Transverse colon (tissue), 4 donors: ENCODE measurements at regions not wholly inside any gene's neighbourhood (a gene's known extent, or its start where the extent isn't known, plus 50 kb on each side); places are given as distances from the start of the nearest gene placed in this dataset.

ENCODE experiments used
- DNase-seq: peaks from one replicate; pipeline ENCODE4 v3.0.0-alpha.2; 2019
- H3K27ac ChIP-seq, 4 donors: fragments of 200-600 bp; sonication (generic); 2 replicates each; pipeline ENCODE4 v1.5.1; 2016 to 2018; ENCODE audit warnings: inconsistent platforms in 4 of 4
- H3K27me3 ChIP-seq: fragments of 200-600 bp; sonication (generic); 2 replicates; pipeline ENCODE4 v1.5.1; 2017; ENCODE audit warnings: inconsistent platforms
- H3K36me3 ChIP-seq, 4 donors: fragments of 200-600 bp; sonication (generic); 2 replicates each; pipeline ENCODE4 v1.5.1; 2017 to 2019; ENCODE audit warnings: inconsistent platforms in 4 of 4
- H3K4me1 ChIP-seq, 4 donors: fragments of 200-600 bp; sonication (generic); 2 replicates each; pipeline ENCODE4 v1.5.1; 2017 to 2020; ENCODE audit warnings: inconsistent platforms in 4 of 4
- H3K4me3 ChIP-seq, 4 donors: fragments of 200-600 bp; sonication (generic); 1 replicate in 1 of 4; 2 replicates in 3 of 4; pipeline versions ENCODE4 v1.5.1 to v1.6.1; 2017 to 2019; ENCODE audit warnings: inconsistent platforms in 4 of 4
- H3K9me3 ChIP-seq, 2 donors: fragments of 200-600 bp; sonication (generic); 2 replicates each; pipeline ENCODE4 v1.5.1; 2017 to 2019; ENCODE audit warnings: inconsistent platforms in 2 of 2
- EP300 ChIP-seq: sonication (generic); formaldehyde crosslinking; IDR thresholded peaks from one replicate; pipeline ENCODE4 v1.6.1; 2017; ENCODE audit warnings: antibody characterized with exemption, low read depth
- POLR2A ChIP-seq: fragments of 450-650 bp; IDR thresholded peaks from one replicate; pipeline ENCODE4 v1.6.1; 2016; ENCODE audit warnings: antibody characterized with exemption, mild to moderate bottlenecking, moderate library complexity
- POLR2AphosphoS5 ChIP-seq, 3 donors: sonication (generic); formaldehyde crosslinking; IDR thresholded peaks; one replicate each; pipeline ENCODE4 v1.6.1; 2016; ENCODE audit warnings: antibody characterized with exemption in 3 of 3
- WGBS, 2 donors: methylation state at CpG; one replicate each; pipeline ENCODE4 v1.1.5; 2018; ENCODE audit warnings: low coverage in 1 of 2; 5-methylcytosine and 5-hydroxymethylcytosine counted together
- in situ Hi-C, 4 donors: fragments of 200-750 bp; cut with MboI; loops; one replicate each; pipeline versions ENCODE4 v1.15.0 to v1.15.1; 2017; ENCODE audit warnings: low sequenced_read_pairs in 3 of 4, low pct_ligation_motif_present in 1 of 4, low pct_unique_long_range_greater_than_20kb in 1 of 4
- intact Hi-C: fragments of 100-400 bp; cut with DNase I; formaldehyde crosslinking; loops from one replicate; pipeline ENCODE4 v1.15.1; 2023; ENCODE audit warnings: low total_unique reads
- TF ChIP-seq, protein P1 (sequence below), 5 experiments: fragments of 200-600 bp in 3 of 5; fragments of 450-650 bp in 2 of 5; sonication (generic) in 3 of 5; IDR thresholded peaks; 1 replicate in 2 of 5; 2 replicates in 3 of 5; pipeline ENCODE4 v1.5.1; 2016 to 2017; ENCODE audit warnings: antibody characterized with exemption in 5 of 5, inconsistent platforms in 3 of 5, mild to moderate bottlenecking in 2 of 5, moderate library complexity in 1 of 5

DNA sequence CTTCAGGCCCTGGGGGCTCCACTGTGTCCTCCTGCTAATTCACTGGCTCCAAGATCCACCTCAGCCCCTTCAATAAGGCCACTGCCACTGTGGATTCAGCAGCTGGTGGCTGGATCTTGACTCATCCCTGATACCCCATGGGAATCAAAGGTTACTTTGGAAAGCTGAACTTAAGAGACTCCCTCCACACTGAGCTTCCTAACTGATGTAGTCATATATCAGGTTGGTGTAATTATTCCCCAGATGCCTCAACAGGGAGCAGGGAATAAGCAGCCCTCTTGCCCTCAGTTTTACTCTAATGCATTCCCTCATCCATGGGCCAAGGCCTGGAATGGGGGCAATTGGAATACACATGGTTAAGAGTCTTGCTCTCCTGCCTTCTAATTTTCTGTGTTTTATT is 164.6 kb downstream of the FASLG start:
- Histone ChIP-seq H3K27me3 (no peaks in the 10 kb centered on the region), H3K36me3 (no peaks in the 10 kb centered on the region), H3K27ac (no peak overlapping the region), H3K4me1 (peaks cover 0 to 45% (median 6%) of the 10 kb centered on the region in 4 donors), H3K9me3 (no peaks in the 10 kb centered on the region), H3K4me3 (no peak overlapping the region)
- in situ Hi-C loops (loop anchor here in 2 of 4 donors (5.0 to 10.0 kb wide), 2 partner anchors 379 to 381 kb away; partner anchors contain the start of gene TNFSF4 (in 1 of the 2)), intact Hi-C loops (loop anchor here (10.0 kb wide), 1 partner anchor 381 kb away; the partner anchor contains the start of gene TNFSF4)
- TF ChIP-seq EP300 (no peak), POLR2A (no peak), POLR2AphosphoS5 (IDR thresholded peaks at IDR 0.05) (no peak)
- TF ChIP-seq, protein P1, sequence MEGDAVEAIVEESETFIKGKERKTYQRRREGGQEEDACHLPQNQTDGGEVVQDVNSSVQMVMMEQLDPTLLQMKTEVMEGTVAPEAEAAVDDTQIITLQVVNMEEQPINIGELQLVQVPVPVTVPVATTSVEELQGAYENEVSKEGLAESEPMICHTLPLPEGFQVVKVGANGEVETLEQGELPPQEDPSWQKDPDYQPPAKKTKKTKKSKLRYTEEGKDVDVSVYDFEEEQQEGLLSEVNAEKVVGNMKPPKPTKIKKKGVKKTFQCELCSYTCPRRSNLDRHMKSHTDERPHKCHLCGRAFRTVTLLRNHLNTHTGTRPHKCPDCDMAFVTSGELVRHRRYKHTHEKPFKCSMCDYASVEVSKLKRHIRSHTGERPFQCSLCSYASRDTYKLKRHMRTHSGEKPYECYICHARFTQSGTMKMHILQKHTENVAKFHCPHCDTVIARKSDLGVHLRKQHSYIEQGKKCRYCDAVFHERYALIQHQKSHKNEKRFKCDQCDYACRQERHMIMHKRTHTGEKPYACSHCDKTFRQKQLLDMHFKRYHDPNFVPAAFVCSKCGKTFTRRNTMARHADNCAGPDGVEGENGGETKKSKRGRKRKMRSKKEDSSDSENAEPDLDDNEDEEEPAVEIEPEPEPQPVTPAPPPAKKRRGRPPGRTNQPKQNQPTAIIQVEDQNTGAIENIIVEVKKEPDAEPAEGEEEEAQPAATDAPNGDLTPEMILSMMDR (IDR thresholded peaks at IDR 0.05) = no peak
- no peak for DNase-seq

DNA sequence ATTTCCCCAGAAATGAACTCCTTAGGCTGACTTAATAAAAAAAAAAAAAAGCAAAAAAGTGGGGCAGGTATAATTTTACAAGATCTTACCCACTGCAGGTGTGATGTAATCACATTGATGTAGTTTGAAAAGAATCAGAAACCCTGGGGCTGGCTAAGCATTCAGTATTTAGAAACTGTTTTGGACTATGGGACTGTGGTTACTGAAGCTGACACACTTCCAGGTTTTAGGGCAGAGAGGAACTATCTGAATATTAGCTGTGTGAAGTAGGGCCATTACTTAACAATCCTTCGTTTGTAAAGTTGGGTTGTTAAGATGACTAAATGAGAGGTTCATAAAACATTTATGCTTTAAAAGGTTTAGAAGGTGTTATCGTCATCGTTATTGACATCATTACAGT is 165.3 kb downstream of the FASLG start:
- DNase-seq = no peak
- Histone ChIP-seq H3K4me1 (peaks cover 0 to 42% (median 6%) of the 10 kb centered on the region in 4 donors), H3K27me3 (no peaks in the 10 kb centered on the region), H3K4me3 (no peak overlapping the region), H3K27ac (no peak overlapping the region), H3K36me3 (no peaks in the 10 kb centered on the region), H3K9me3 (no peaks in the 10 kb centered on the region)
- intact Hi-C loops = loop anchor here (10.0 kb wide), 1 partner anchor 381 kb away; the partner anchor contains the start of gene TNFSF4
- TF ChIP-seq, protein P1 (IDR thresholded peaks at IDR 0.05) = no peak
- no peak for TF ChIP-seq POLR2A
- in situ Hi-C loops = loop anchor here in 2 of 4 donors (5.0 to 10.0 kb wide), 2 partner anchors 378 to 381 kb away; partner anchors contain the start of gene TNFSF4 (in 1 of the 2)
- 46% methylated on average over 3 of the region's 3 CpGs for WGBS, 2 donors

DNA sequence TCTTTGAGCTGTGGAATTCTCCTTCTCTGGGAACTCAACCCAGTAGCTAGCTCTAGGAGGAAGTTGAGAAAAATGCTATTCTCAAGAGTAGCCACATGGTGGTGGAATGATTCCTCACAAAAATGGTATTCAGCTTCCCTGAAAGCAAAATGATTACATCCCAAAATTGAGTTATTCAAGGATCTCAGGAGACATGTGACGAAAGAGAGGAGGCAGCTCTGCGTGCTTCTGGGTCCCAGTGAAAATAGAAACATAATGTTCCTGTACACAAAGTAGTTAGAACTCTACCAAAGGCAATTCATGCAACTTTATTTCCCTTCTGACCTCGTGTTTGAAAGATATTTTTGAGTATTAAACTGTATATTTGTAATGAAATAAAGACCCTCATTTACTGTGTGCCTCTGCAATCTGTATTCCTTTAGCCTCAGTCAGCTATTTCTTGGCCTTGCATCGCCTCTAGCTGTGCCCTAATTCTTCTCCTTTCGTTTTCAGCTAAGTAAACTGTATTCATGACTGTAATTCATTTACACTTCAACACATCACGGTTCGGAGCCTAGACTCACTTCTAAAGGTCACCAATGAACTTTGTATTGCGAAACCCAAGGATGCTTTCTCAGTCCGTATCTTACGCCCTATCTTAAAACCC is 167.3 kb downstream of the FASLG start:
- intact Hi-C loops = loop anchor here (10.0 kb wide), 1 partner anchor 379 kb away; the partner anchor contains the start of gene TNFSF4
- Histone ChIP-seq H3K36me3 (no peaks in the 10 kb centered on the region), H3K27me3 (no peaks in the 10 kb centered on the region), H3K9me3 (no peaks in the 10 kb centered on the region), H3K27ac (peak overlapping the region; percentile 63 to 78 (median 72)), H3K4me1 (peaks cover 0 to 42% (median 6%) of the 10 kb centered on the region in 4 donors), H3K4me3 (peak overlapping the region in 1 of 4 donors; percentile 21)
- 16 to 18% methylated on average over 10 of the region's 10 CpGs for WGBS, 2 donors
- in situ Hi-C loops = loop anchor here in 2 of 4 donors (5.0 to 10.0 kb wide), 2 partner anchors 376 to 379 kb away; partner anchors contain the start of gene TNFSF4 (in 1 of the 2)
- TF ChIP-seq, protein P1 (IDR thresholded peaks at IDR 0.05) = peak; percentile 51 to 72 (median 63)
- TF ChIP-seq POLR2AphosphoS5 (IDR thresholded peaks at IDR 0.05) = peak; percentile 17 to 63 (median 34)
- no peak for TF ChIP-seq POLR2A
- TF ChIP-seq EP300 = no peak
- DNase-seq = no peak

DNA sequence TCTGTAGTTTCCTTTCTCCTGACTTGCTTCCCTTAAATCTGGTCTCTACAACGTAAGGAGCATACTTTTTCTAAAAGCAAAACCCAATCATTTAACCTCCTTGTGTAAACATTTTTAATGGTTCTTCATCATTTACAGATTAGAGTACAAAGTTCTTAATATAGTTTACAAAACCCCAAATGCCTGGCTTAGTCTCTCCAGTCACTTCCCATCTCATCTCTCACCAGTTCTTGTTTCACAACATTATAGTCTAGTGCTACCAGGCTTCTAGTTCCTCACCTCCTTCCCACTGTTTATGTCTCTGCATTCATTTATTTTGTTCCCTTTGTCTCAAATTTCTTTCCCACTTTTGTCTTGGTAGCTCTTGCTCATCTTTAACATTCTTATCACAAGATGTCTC is 168.4 kb downstream of the FASLG start:
- Histone ChIP-seq H3K27ac (peak overlapping the region; percentile 63 to 78 (median 72)), H3K4me3 (no peak overlapping the region), H3K9me3 (no peaks in the 10 kb centered on the region), H3K4me1 (peaks cover 0 to 42% (median 6%) of the 10 kb centered on the region in 4 donors), H3K36me3 (no peaks in the 10 kb centered on the region), H3K27me3 (no peaks in the 10 kb centered on the region)
- WGBS, 2 donors = 53 to 67% methylated on average over 1 of the region's 1 CpG
- intact Hi-C loops (loop anchor here (10.0 kb wide), 1 partner anchor 378 kb away; the partner anchor contains the start of gene TNFSF4), in situ Hi-C loops (loop anchor here in 2 of 4 donors (5.0 to 10.0 kb wide), 2 partner anchors 375 to 378 kb away; partner anchors contain the start of gene TNFSF4 (in 1 of the 2))
- TF ChIP-seq POLR2AphosphoS5 (IDR thresholded peaks at IDR 0.05) (no peak), EP300 (no peak), POLR2A (no peak)
- TF ChIP-seq, protein P1 (IDR thresholded peaks at IDR 0.05) = no peak
- no peak for DNase-seq
